H1 (cell line): ENCODE measurements at regions not wholly inside any gene's neighbourhood (a gene's known extent, or its start where the extent isn't known, plus 50 kb on each side); places are given as distances from the start of the nearest gene placed in this dataset.
A peak's percentile ranks its signal among the peaks of the same experiment; 100 is the strongest.

Source experiments
- CTCF ChIA-PET: fragments of 300-600 bp; sonication (Branson Sonifier 250); formaldehyde crosslinking; loops from one replicate; lab custom pipeline; 2021; ENCODE audit not compliant: partially characterized antibody; lab: Charles Lee
- POLR2A ChIA-PET: fragments of 300-600 bp; sonication (Branson Sonifier 250); formaldehyde crosslinking; loops from one replicate; lab custom pipeline; 2021; ENCODE audit warnings: inconsistent platforms; ENCODE audit not compliant: partially characterized antibody; lab: Charles Lee
- DNase-seq, 2 experiments: peaks; one replicate each; pipeline versions ENCODE4 v3.0.0 to v3.0.0-alpha.2; 2010 to 2022; ENCODE audit warnings: low spot score in 2 of 2, low read depth in 1 of 2, mixed read lengths in 1 of 2
- FAIRE-seq: peaks from 2 replicates; lab custom pipeline; 2011; peaks lifted over from hg19 to GRCh38; lab: Jason Lieb, UNC
- H2AFZ ChIP-seq: 2 replicates; pipeline ENCODE4 v1.8.1; 2012; ENCODE audit warnings: low read length, inconsistent platforms
- H2AK5ac ChIP-seq: 2 replicates; pipeline ENCODE4 v1.6.1; 2013; ENCODE audit warnings: low read depth, low read length
- H2BK120ac ChIP-seq: replicated peaks from 2 replicates; pipeline ENCODE3; 2013; ENCODE audit warnings: low read depth, low read length, inconsistent platforms
- H2BK12ac ChIP-seq: 2 replicates; pipeline ENCODE4 v1.6.1; 2013; ENCODE audit warnings: low read depth, low read length
- H2BK15ac ChIP-seq: 2 replicates; pipeline ENCODE4 v1.6.1; 2013; ENCODE audit warnings: low read length
- H2BK20ac ChIP-seq: 2 replicates; pipeline ENCODE4 v1.6.1; 2013; ENCODE audit warnings: low read length
- H2BK5ac ChIP-seq: 2 replicates; pipeline ENCODE4 v1.6.1; 2013; ENCODE audit warnings: low read depth, low read length
- H3K14ac ChIP-seq: 2 replicates; pipeline ENCODE4 v1.6.1; 2013; ENCODE audit warnings: inconsistent platforms; ENCODE audit not compliant: insufficient read length
- H3K18ac ChIP-seq: 2 replicates; pipeline ENCODE4 v1.6.1; 2013; ENCODE audit warnings: low read length; ENCODE audit errors: extremely low read depth
- H3K23ac ChIP-seq: 2 replicates; pipeline ENCODE4 v1.6.1; 2013; ENCODE audit warnings: inconsistent platforms; ENCODE audit not compliant: insufficient read length
- H3K23me2 ChIP-seq: 2 replicates; pipeline ENCODE4 v1.6.1; 2013; ENCODE audit warnings: low read depth, low read length
- H3K27ac ChIP-seq: 2 replicates; pipeline ENCODE4 v1.6.1; 2011; ENCODE audit warnings: low read depth, low read length, inconsistent platforms
- H3K27me3 ChIP-seq, 4 experiments: replicated peaks in 1 of 4; 1 replicate in 1 of 4; 2 replicates in 3 of 4; pipeline versions ENCODE4 v1.6.1 to v1.8.1; 2011 to 2013; ENCODE audit warnings: low read length in 3 of 4, mild to moderate bottlenecking in 3 of 4, inconsistent platforms in 2 of 4, mixed read lengths in 2 of 4, moderate library complexity in 1 of 4; ENCODE audit not compliant: control insufficient read depth in 3 of 4, insufficient read depth in 3 of 4; ENCODE audit errors: extremely low read depth in 1 of 4
- H3K36me3 ChIP-seq, 4 experiments: 2 replicates each; pipeline versions ENCODE4 v1.6.1 to v1.8.1; 2011 to 2013; ENCODE audit warnings: mild to moderate bottlenecking in 4 of 4, low read length in 3 of 4, moderate library complexity in 2 of 4, control low read depth in 1 of 4, inconsistent platforms in 1 of 4; ENCODE audit not compliant: insufficient read depth in 4 of 4, control insufficient read depth in 2 of 4
- H3K4ac ChIP-seq: replicated peaks from 2 replicates; pipeline ENCODE3; 2013; ENCODE audit warnings: low read length, low read depth, mixed read lengths, inconsistent platforms; ENCODE audit not compliant: insufficient read length
- H3K4me1 ChIP-seq, 4 experiments: replicated peaks in 1 of 4; 1 replicate in 1 of 4; 2 replicates in 3 of 4; pipeline versions ENCODE4 v1.6.1 to v1.8.1; 2011 to 2013; ENCODE audit warnings: low read length in 3 of 4, inconsistent platforms in 2 of 4, mixed read lengths in 1 of 4; ENCODE audit not compliant: insufficient read depth in 4 of 4, control insufficient read depth in 3 of 4
- H3K4me2 ChIP-seq, 2 experiments: 2 replicates each; pipeline versions ENCODE4 v1.6.1 to v1.8.1; 2011 to 2013; ENCODE audit warnings: low read depth in 2 of 2, low read length in 2 of 2, control low read depth in 1 of 2, inconsistent platforms in 1 of 2, mild to moderate bottlenecking in 1 of 2; ENCODE audit not compliant: insufficient read depth in 1 of 2
- H3K4me3 ChIP-seq, 4 experiments: fragments of 200-600, 300-600 bp in 1 of 4; sonication (generic), shearing (Covaris generic), sonication (Bioruptor Twin) in 1 of 4; 2 replicates each; pipeline versions ENCODE4 v1.5.1 to v1.8.1; 2011 to 2016; ENCODE audit warnings: low read length in 4 of 4, low read depth in 3 of 4, control low read depth in 2 of 4, inconsistent platforms in 2 of 4, mild to moderate bottlenecking in 2 of 4, mixed read lengths in 1 of 4, moderate library complexity in 1 of 4; ENCODE audit not compliant: insufficient read depth in 2 of 4; ENCODE audit errors: extremely low read depth in 1 of 4
- H3K56ac ChIP-seq: replicated peaks from 2 replicates; pipeline ENCODE3; 2013; ENCODE audit warnings: low read depth, mild to moderate bottlenecking, mixed read lengths, low read length, inconsistent platforms; ENCODE audit not compliant: insufficient read length
- H3K79me1 ChIP-seq: 2 replicates; pipeline ENCODE4 v1.6.1; 2013; ENCODE audit warnings: low read depth, low read length, control low read depth
- H3K79me2 ChIP-seq, 2 experiments: 2 replicates each; pipeline versions ENCODE4 v1.6.1 to v1.8.1; 2012 to 2013; ENCODE audit warnings: low read length in 2 of 2, mild to moderate bottlenecking in 2 of 2, inconsistent platforms in 1 of 2; ENCODE audit not compliant: insufficient read depth in 2 of 2, control insufficient read depth in 1 of 2
- H3K9ac ChIP-seq, 4 experiments: replicated peaks in 1 of 4; 1 replicate in 1 of 4; 2 replicates in 3 of 4; pipeline versions ENCODE4 v1.6.1 to v1.8.1; 2011 to 2013; ENCODE audit warnings: low read depth in 3 of 4, low read length in 3 of 4, control low read depth in 2 of 4, mild to moderate bottlenecking in 2 of 4, moderate library complexity in 2 of 4, inconsistent platforms in 1 of 4; ENCODE audit errors: extremely low read depth in 1 of 4
- H3K9me3 ChIP-seq, 2 experiments: 2 replicates each; pipeline versions ENCODE4 v1.6.1 to v1.8.1; 2012 to 2013; ENCODE audit warnings: mild to moderate bottlenecking in 2 of 2, moderate library complexity in 2 of 2, control low read depth in 1 of 2, inconsistent platforms in 1 of 2, low read depth in 1 of 2, low read length in 1 of 2, mixed read lengths in 1 of 2; ENCODE audit not compliant: insufficient read depth in 2 of 2
- H4K20me1 ChIP-seq, 2 experiments: replicated peaks in 1 of 2; 2 replicates each; pipeline versions ENCODE3 to v1.8.1; 2011 to 2013; ENCODE audit warnings: inconsistent platforms in 2 of 2, low read length in 2 of 2, mild to moderate bottlenecking in 1 of 2; ENCODE audit not compliant: insufficient read depth in 2 of 2, control insufficient read depth in 1 of 2
- H4K5ac ChIP-seq: 2 replicates; pipeline ENCODE4 v1.6.1; 2013; ENCODE audit warnings: low read length, low read depth, mixed read lengths, inconsistent platforms; ENCODE audit not compliant: insufficient read length
- H4K8ac ChIP-seq: 2 replicates; pipeline ENCODE4 v1.8.0; 2013; ENCODE audit warnings: mild to moderate bottlenecking, moderate library complexity, low read length, inconsistent platforms; ENCODE audit not compliant: insufficient read depth; ENCODE audit errors: extremely low read depth
- H4K91ac ChIP-seq: replicated peaks from 2 replicates; pipeline ENCODE3; 2013; ENCODE audit warnings: low read length, mixed read lengths, inconsistent platforms; ENCODE audit not compliant: insufficient read length
- JUND ChIP-seq: IDR thresholded peaks from 2 replicates; pipeline ENCODE4 v1.6.1; 2011; ENCODE audit warnings: mild to moderate bottlenecking, improper control_type of control experiment, low read length
- SP4 ChIP-seq: IDR thresholded peaks from 2 replicates; pipeline ENCODE4 v1.6.1; 2012; ENCODE audit warnings: low read length, inconsistent platforms
- TAF1 ChIP-seq: IDR thresholded peaks from 2 replicates; pipeline ENCODE4 v1.6.1; 2011; ENCODE audit warnings: mild to moderate bottlenecking, low read depth, low read length
- WGBS, 2 experiments: shearing (Covaris generic) in 1 of 2; methylation state at CpG; one replicate each; pipeline versions ENCODE4 v1.1.6 to v1.1.7; 2013 to 2015; ENCODE audit warnings: low lambda C conversion rate in 2 of 2, mixed read lengths in 2 of 2, inconsistent platforms in 1 of 2, low coverage in 1 of 2, missing lambda C conversion rate in 1 of 2; ENCODE audit not compliant: insufficient replicate concordance in 2 of 2, insufficient coverage in 1 of 2, insufficient read length in 1 of 2; ENCODE audit errors: extremely low coverage in 1 of 2, missing lambda C conversion rate in 1 of 2; 5-methylcytosine and 5-hydroxymethylcytosine counted together

DNA sequence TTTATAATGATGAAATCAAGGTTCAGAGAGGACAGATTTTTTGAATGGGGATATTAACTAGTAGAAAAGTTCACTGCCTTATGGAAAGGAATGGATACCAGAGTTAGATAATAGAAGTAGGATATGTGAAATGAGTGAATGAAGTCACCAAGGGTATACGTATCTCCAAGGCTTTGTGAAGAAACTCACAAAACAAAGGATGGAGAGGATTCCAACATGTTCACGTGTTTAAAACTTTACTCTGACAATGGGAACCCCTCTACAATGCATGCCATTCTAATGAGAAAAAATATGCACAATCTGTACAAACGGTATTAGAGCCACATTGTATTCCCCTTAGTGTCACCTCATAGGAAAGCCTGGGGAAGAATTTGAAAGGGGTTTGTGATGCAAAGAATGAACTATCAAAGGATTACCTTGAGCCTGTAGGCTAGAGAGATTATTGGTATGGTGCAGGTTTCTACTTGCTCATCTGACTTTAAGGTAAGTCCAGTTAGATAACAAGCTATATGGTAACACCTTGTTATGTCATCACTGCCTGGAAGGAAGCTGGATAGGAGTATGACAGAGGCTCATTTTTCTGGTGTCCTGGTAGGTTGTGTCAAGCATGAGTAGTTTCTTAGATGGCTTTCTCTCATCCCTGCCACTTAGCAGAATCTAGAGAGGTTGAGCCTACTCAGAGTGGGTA is 250.3 kb upstream of the SEMA6A start:
- no peak overlapping the region for H3K18ac ChIP-seq
- H3K23ac ChIP-seq, result no peak overlapping the region
- DNase-seq, result no peak
- H3K9ac ChIP-seq, result no peak overlapping the region
- H4K20me1 ChIP-seq, result no peaks in the 10 kb centered on the region
- no peak overlapping the region for H4K91ac ChIP-seq
- peak overlapping the region; percentile 93; the same call in 1 of the 2 replicates for H2BK5ac ChIP-seq
- H3K4ac ChIP-seq, result no peak overlapping the region
- peak overlapping the region; percentile 78 for H4K5ac ChIP-seq
- no peak for FAIRE-seq
- no peak overlapping the region for H3K4me3 ChIP-seq
- H2AFZ ChIP-seq, result no peak overlapping the region
- no peaks in the 10 kb centered on the region for H3K79me1 ChIP-seq
- ChIA-PET POLR2A (interaction anchor here (0.9 to 1.5 kb wide), 4 partner anchors 8 to 14 kb away, joined by 3 to 4 read pairs (median 3); no protein-coding TSS in a partner anchor), CTCF (interaction anchor here (0.9 to 1.6 kb wide), 3 partner anchors 9 to 250 kb away, joined by 3 to 6 read pairs (median 5); partner anchors contain the start of gene SEMA6A)
- 73% methylated on average over 3 of the region's 3 CpGs; no CpG with 5 or more reads in 1 of the 2 experiments for WGBS, 2 experiments
- H4K8ac ChIP-seq, result no peak overlapping the region
- no peak overlapping the region for H3K14ac ChIP-seq
- H3K56ac ChIP-seq, result no peak overlapping the region
- no peak overlapping the region for H3K27ac ChIP-seq
- H2AK5ac ChIP-seq, result no peak overlapping the region; the same call in 1 of the 2 replicates
- H2BK12ac ChIP-seq, result no peak overlapping the region; the same call in 1 of the 2 replicates
- peaks cover 0 to 24% (median 12%) of the 10 kb centered on the region in 4 experiments; a peak in 5 of 7 replicates for H3K4me1 ChIP-seq
- H3K23me2 ChIP-seq, result no peaks in the 10 kb centered on the region
- no peaks in the 10 kb centered on the region for H3K27me3 ChIP-seq
- no peaks in the 10 kb centered on the region for H3K36me3 ChIP-seq
- H2BK15ac ChIP-seq, result no peak overlapping the region
- H3K9me3 ChIP-seq, result no peaks in the 10 kb centered on the region
- no peaks in the 10 kb centered on the region for H3K79me2 ChIP-seq
- H3K4me2 ChIP-seq, result no peak overlapping the region
- peak overlapping the region; percentile 38 for H2BK120ac ChIP-seq
- H2BK20ac ChIP-seq, result peak overlapping the region; percentile 100
- TF ChIP-seq JUND, result no peak
- no peak for TF ChIP-seq SP4
- TF ChIP-seq TAF1, result no peak
